ENCODE measurements at regions not wholly inside any gene's neighbourhood (a gene's known extent, or its start where the extent isn't known, plus 50 kb on each side); places are given as distances from the start of the nearest gene placed in this dataset.

- in situ Hi-C loops (cut with MboI): no loop called here
- CTCF ChIA-PET (ENCODE audit: low intra/inter-chr PET ratio): no interaction called here
- intact Hi-C loops (cut with micrococcal nuclease): no loop called here
- no peak overlapping the region for H3K9ac ChIP-seq (ENCODE audit: insufficient read depth in 1 of 2, low read depth in 2 of 2, low read length in 2 of 2)
- POLR2A ChIA-PET: no interaction called here
- no peaks in the 10 kb centered on the region for H3K9me3 ChIP-seq (replicated peaks; ENCODE audit: control insufficient read depth, insufficient read depth, low read depth, low read length)
- H3K27ac ChIP-seq (ENCODE audit: extremely low read depth, low read depth, low read length): no peak overlapping the region
- no peaks in the 10 kb centered on the region for H3K36me3 ChIP-seq (ENCODE audit: control insufficient read depth, insufficient read depth, low read length)
- H3K4me1 ChIP-seq (replicated peaks in 1 of 2; ENCODE audit: control insufficient read depth in 2 of 2, insufficient read depth in 2 of 2, low read length in 2 of 2): no peaks in the 10 kb centered on the region
- no peaks in the 10 kb centered on the region for H4K20me1 ChIP-seq (replicated peaks; ENCODE audit: control insufficient read depth, insufficient read depth, low read length)
- no peaks in the 10 kb centered on the region for H3K27me3 ChIP-seq (ENCODE audit: control insufficient read depth in 2 of 2, insufficient read depth in 2 of 2, low read length in 2 of 2)
- H3K9me1 ChIP-seq (ENCODE audit: control insufficient read depth, insufficient read depth, low read length): no peaks in the 10 kb centered on the region
- FAIRE-seq (no peak), ATAC-seq (no peak), DNase-seq (ENCODE audit: extremely low read depth in 1 of 4, low spot score in 3 of 4) (no peak)
- H3K4me2 ChIP-seq (ENCODE audit: insufficient read depth, low read length): no peak overlapping the region
- no peak overlapping the region for H2AFZ ChIP-seq (ENCODE audit: low read depth, low read length)
- H3K4me3 ChIP-seq: no peak overlapping the region
- 0% methylated on average over 2 of the region's 2 CpGs for WGBS (ENCODE audit: insufficient coverage, low coverage, missing lambda C conversion rate)
- no TSS peak for BruUV-seq (replicated peaks)
- no peak for TF ChIP-seq RBM17 (IDR thresholded peaks at IDR 0.05; ENCODE audit: borderline replicate concordance, low read depth, low read length)
- TF ChIP-seq BRD4 (IDR thresholded peaks at IDR 0.05): no peak
- no peak for TF ChIP-seq E2F8 (IDR thresholded peaks at IDR 0.05; ENCODE audit: low read depth, partially characterized antibody)
- no peak for TF ChIP-seq ZBTB9 (CRISPR knock-in tag; IDR thresholded peaks at IDR 0.05)
- TF ChIP-seq ILK (tag; IDR thresholded peaks at IDR 0.05; ENCODE audit: borderline replicate concordance, low read depth): no peak
- TF ChIP-seq E2F3 (CRISPR knock-in tag; IDR thresholded peaks at IDR 0.05): no peak
- TF ChIP-seq MGA (IDR thresholded peaks at IDR 0.05): no peak
- no peak for TF ChIP-seq JUNB (CRISPR knock-in tag; conservative IDR thresholded peaks at IDR 0.05)
- H3K79me2 ChIP-seq (ENCODE audit: control insufficient read depth, insufficient read depth, low read length): no peaks in the 10 kb centered on the region
Measured at GRCh38 chr9:20022410-20022809, 233.6 kb upstream of the SLC24A2 start.
